ENCODE measurements at regions not wholly inside any gene's neighbourhood (a gene's known extent, or its start where the extent isn't known, plus 50 kb on each side); places are given as distances from the start of the nearest gene placed in this dataset.

GRCh38 chr2:9087121-9087681 lies 83.7 kb upstream of the MBOAT2 start:
- CTCF ChIA-PET = no interaction called here
- Mint-ChIP-seq H3K27ac (no peak overlapping the region), H3K27me3 (peaks cover 8% of the 10 kb centered on the region), H3K4me1 (ENCODE audit: low read depth) (no peaks in the 10 kb centered on the region), H3K4me3 (no peak overlapping the region), H3K36me3 (ENCODE audit: low read depth) (no peaks in the 10 kb centered on the region), H3K9me3 (peaks cover 3% of the 10 kb centered on the region)
- Histone ChIP-seq H3K27ac (ENCODE audit: low read depth in 1 of 2, low read length in 2 of 2) (no peak overlapping the region), H3K36me3 (ENCODE audit: insufficient read depth, low read length) (no peaks in the 10 kb centered on the region), H3K4me1 (ENCODE audit: insufficient read depth, low read length) (no peaks in the 10 kb centered on the region), H3K9me3 (ENCODE audit: control insufficient read depth in 1 of 2, insufficient read depth in 1 of 2, low read length in 2 of 2) (peaks cover 0 to 4% of the 10 kb centered on the region in 2 experiments), H3K4me3 (ENCODE audit: low read length) (no peak overlapping the region), H3K27me3 (ENCODE audit: control insufficient read depth in 1 of 2, insufficient read depth in 2 of 2, low read length in 2 of 2) (no peaks in the 10 kb centered on the region)
- ATAC-seq (ENCODE audit: poor library complexity) (no peak), DNase-seq (no peak)
- TF ChIP-seq CTCF (IDR thresholded peaks at IDR 0.05) = no peak
- intact Hi-C loops (cut with DNase I, micrococcal nuclease) = no loop called here
- POLR2A ChIA-PET = no interaction called here

GRCh38 chr2:9086465-9086864 lies 83.0 kb upstream of the MBOAT2 start:
- peaks cover 4% of the 10 kb centered on the region for H3K27me3 Mint-ChIP-seq
- no peak overlapping the region for H3K4me3 Mint-ChIP-seq
- Histone ChIP-seq H3K4me3 (ENCODE audit: low read length) (no peak overlapping the region), H3K27ac (ENCODE audit: low read depth in 1 of 2, low read length in 2 of 2) (no peak overlapping the region), H3K27me3 (ENCODE audit: control insufficient read depth in 1 of 2, insufficient read depth in 2 of 2, low read length in 2 of 2) (no peaks in the 10 kb centered on the region), H3K4me1 (ENCODE audit: insufficient read depth, low read length) (no peaks in the 10 kb centered on the region), H3K36me3 (ENCODE audit: insufficient read depth, low read length) (no peaks in the 10 kb centered on the region), H3K9me3 (ENCODE audit: control insufficient read depth in 1 of 2, insufficient read depth in 1 of 2, low read length in 2 of 2) (peaks cover 0 to 6% of the 10 kb centered on the region in 2 experiments)
- H3K36me3 Mint-ChIP-seq (ENCODE audit: low read depth) = no peaks in the 10 kb centered on the region
- ChIA-PET POLR2A (no interaction called here), CTCF (no interaction called here)
- H3K27ac Mint-ChIP-seq = no peak overlapping the region
- TF ChIP-seq CTCF (IDR thresholded peaks at IDR 0.05) = no peak
- DNase-seq = no peak
- intact Hi-C loops (cut with DNase I, micrococcal nuclease) = no loop called here
- no peaks in the 10 kb centered on the region for H3K4me1 Mint-ChIP-seq (ENCODE audit: low read depth)
- H3K9me3 Mint-ChIP-seq = peaks cover 7% of the 10 kb centered on the region
- ATAC-seq (ENCODE audit: poor library complexity) = no peak

- Histone ChIP-seq H3K27me3 (ENCODE audit: control insufficient read depth in 1 of 2, insufficient read depth in 2 of 2, low read length in 2 of 2) (no peaks in the 10 kb centered on the region), H3K27ac (ENCODE audit: low read depth in 1 of 2, low read length in 2 of 2) (no peak overlapping the region), H3K4me1 (ENCODE audit: insufficient read depth, low read length) (no peaks in the 10 kb centered on the region), H3K9me3 (ENCODE audit: control insufficient read depth in 1 of 2, insufficient read depth in 1 of 2, low read length in 2 of 2) (peaks cover 0 to 6% of the 10 kb centered on the region in 2 experiments), H3K4me3 (ENCODE audit: low read length) (no peak overlapping the region), H3K36me3 (ENCODE audit: insufficient read depth, low read length) (no peaks in the 10 kb centered on the region)
- DNase-seq (no peak), ATAC-seq (ENCODE audit: poor library complexity) (no peak)
- ChIA-PET POLR2A (no interaction called here), CTCF (no interaction called here)
- H3K27ac Mint-ChIP-seq = no peak overlapping the region
- intact Hi-C loops (cut with DNase I, micrococcal nuclease) = no loop called here
- no peaks in the 10 kb centered on the region for H3K4me1 Mint-ChIP-seq (ENCODE audit: low read depth)
- TF ChIP-seq CTCF (IDR thresholded peaks at IDR 0.05) = no peak
- no peak overlapping the region for H3K4me3 Mint-ChIP-seq
- H3K9me3 Mint-ChIP-seq = peaks cover 9% of the 10 kb centered on the region
- H3K36me3 Mint-ChIP-seq (ENCODE audit: low read depth) = no peaks in the 10 kb centered on the region
- peaks cover 4% of the 10 kb centered on the region for H3K27me3 Mint-ChIP-seq
These were observed 81.9 kb upstream of the MBOAT2 start for GRCh38 chr2:9085353-9085752.

All from CD4-positive, alpha-beta T cell (primary cell).